GM23248 (cell line): ENCODE measurements at regions not wholly inside any gene's neighbourhood (a gene's known extent, or its start where the extent isn't known, plus 50 kb on each side); places are given as distances from the start of the nearest gene placed in this dataset.

Experiments
- DNase-seq: peaks from one replicate; pipeline ENCODE4 v3.0.0-alpha.2; 2015
- H2AFZ ChIP-seq: fragments of 200-600 bp; sonication (generic); 2 replicates; pipeline ENCODE4 v1.6.1; 2016; ENCODE audit warnings: antibody characterized with exemption
- H3F3A ChIP-seq: fragments of 200-600 bp; sonication (generic); 2 replicates; pipeline ENCODE4 v1.6.1; 2016; ENCODE audit warnings: mild to moderate bottlenecking, antibody characterized with exemption, mixed run types; ENCODE audit not compliant: insufficient read depth
- H3K27ac ChIP-seq: fragments of 200-600 bp; sonication (generic); 2 replicates; pipeline ENCODE4 v1.5.1; 2016; ENCODE audit warnings: mild to moderate bottlenecking
- H3K27me3 ChIP-seq: fragments of 200-600 bp; sonication (generic); replicated peaks from 2 replicates; pipeline ENCODE4 v1.6.1; 2016; ENCODE audit warnings: mild to moderate bottlenecking; ENCODE audit not compliant: insufficient read depth
- H3K36me3 ChIP-seq: fragments of 200-600 bp; sonication (generic); 2 replicates; pipeline ENCODE4 v1.6.1; 2016; ENCODE audit warnings: low read depth, mild to moderate bottlenecking
- H3K4me1 ChIP-seq: fragments of 200-600 bp; sonication (generic); 2 replicates; pipeline ENCODE4 v1.6.1; 2016; ENCODE audit warnings: mild to moderate bottlenecking; ENCODE audit not compliant: insufficient read depth
- H3K4me2 ChIP-seq: fragments of 200-600 bp; sonication (generic); one replicate; pipeline ENCODE4 v1.6.1; 2016; ENCODE audit warnings: mild to moderate bottlenecking; ENCODE audit not compliant: unreplicated experiment
- H3K4me3 ChIP-seq: fragments of 200-600 bp; sonication (generic); 2 replicates; pipeline ENCODE4 v1.5.1; 2016; ENCODE audit warnings: mild to moderate bottlenecking
- H3K79me2 ChIP-seq: fragments of 200-600 bp; sonication (generic); 2 replicates; pipeline ENCODE4 v1.6.1; 2016; ENCODE audit warnings: mild to moderate bottlenecking; ENCODE audit not compliant: insufficient read depth
- H3K9ac ChIP-seq: fragments of 200-600 bp; sonication (generic); 2 replicates; pipeline ENCODE4 v1.6.1; 2016; ENCODE audit warnings: mild to moderate bottlenecking
- H3K9me2 ChIP-seq: fragments of 200-600 bp; sonication (generic); 2 replicates; pipeline ENCODE4 v1.6.1; 2016; ENCODE audit warnings: mixed run types, mild to moderate bottlenecking, moderate library complexity; ENCODE audit not compliant: insufficient read depth
- H3K9me3 ChIP-seq: fragments of 200-600 bp; sonication (generic); one replicate; pipeline ENCODE4 v1.6.1; 2017; ENCODE audit warnings: low read depth
- H4K20me1 ChIP-seq: fragments of 200-600 bp; sonication (generic); 2 replicates; pipeline ENCODE4 v1.6.0; 2016; ENCODE audit not compliant: insufficient read depth
- EZH2 ChIP-seq: fragments of 200-600 bp; sonication (generic); IDR thresholded peaks from 2 replicates; pipeline ENCODE4 v1.6.1; 2018; ENCODE audit warnings: antibody characterized with exemption, mild to moderate bottlenecking; ENCODE audit not compliant: insufficient read depth, poor library complexity, severe bottlenecking
- EZH2phosphoT487 ChIP-seq: fragments of 200-600 bp; sonication (generic); IDR thresholded peaks from 2 replicates; pipeline ENCODE4 v1.6.1; 2018; ENCODE audit warnings: antibody characterized with exemption, moderate library complexity, mild to moderate bottlenecking, low read depth; ENCODE audit not compliant: insufficient read depth
- WGBS, 2 experiments: methylation state at CpG; one replicate each; pipeline ENCODE4 v1.1.6; 2015 to 2017; ENCODE audit warnings: low lambda C conversion rate in 2 of 2, low coverage in 1 of 2; ENCODE audit errors: missing lambda C conversion rate in 2 of 2; 5-methylcytosine and 5-hydroxymethylcytosine counted together
- in situ Hi-C: fragments of 300-500 bp; cut with MboI; formaldehyde crosslinking; loops from 2 replicates; pipeline ENCODE4 v1.15.0; 2020

DNA sequence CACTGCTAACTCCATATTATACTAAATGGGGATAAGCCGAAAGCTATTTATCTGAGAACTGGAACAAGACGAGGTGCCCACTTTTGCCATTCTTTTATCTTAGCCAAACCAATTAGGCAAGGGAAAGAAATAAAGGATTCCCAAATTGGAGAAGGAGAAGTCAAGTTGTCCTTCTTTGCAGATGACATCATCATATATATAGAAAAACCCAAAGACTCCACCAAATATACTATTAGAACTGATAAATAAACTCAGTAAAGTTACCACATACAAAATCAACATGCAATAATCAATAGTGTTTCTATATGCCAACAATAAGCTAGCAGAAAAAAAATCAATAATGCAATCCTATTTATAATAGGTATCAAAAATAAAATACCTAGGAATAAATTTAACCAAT is 570.3 kb upstream of the EPHA7 start:
- WGBS, 2 experiments, result 29 to 34% methylated on average over 2 of the region's 2 CpGs
- in situ Hi-C loops, result no loop called here
- no peak overlapping the region for H3K9ac ChIP-seq

DNA sequence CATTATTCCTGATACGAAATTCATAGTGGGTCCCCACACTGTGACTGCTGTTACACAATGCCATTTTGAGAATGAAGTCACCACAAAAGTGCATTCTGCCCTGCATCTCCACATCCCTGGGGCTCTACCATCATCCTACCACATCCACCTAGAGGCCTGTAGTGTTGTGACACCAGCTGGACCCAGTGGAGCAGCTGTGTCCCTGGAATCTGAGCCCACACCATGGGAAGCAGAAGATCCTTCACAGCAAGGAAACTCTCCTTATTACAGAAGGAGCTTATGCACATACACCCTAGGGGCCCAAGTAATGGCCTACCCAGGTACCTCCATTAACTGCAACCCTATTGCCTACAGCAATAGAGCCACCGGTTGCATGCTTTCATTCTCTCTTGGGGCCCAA is 566.6 kb upstream of the EPHA7 start:
- DNase-seq, result no peak
- 14 to 27% methylated on average over 2 of the region's 2 CpGs for WGBS, 2 experiments
- Histone ChIP-seq H3K4me2 (no peak overlapping the region), H3K9ac (no peak overlapping the region), H3K9me3 (no peaks in the 10 kb centered on the region), H3K79me2 (no peaks in the 10 kb centered on the region), H4K20me1 (no peaks in the 10 kb centered on the region), H2AFZ (no peak overlapping the region), H3K4me3 (no peak overlapping the region), H3F3A (no peaks in the 10 kb centered on the region), H3K36me3 (no peaks in the 10 kb centered on the region), H3K27me3 (no peaks in the 10 kb centered on the region), H3K4me1 (no peaks in the 10 kb centered on the region), H3K9me2 (no peaks in the 10 kb centered on the region), H3K27ac (no peak overlapping the region)
- in situ Hi-C loops, result no loop called here
- no peak for TF ChIP-seq EZH2
- TF ChIP-seq EZH2phosphoT487, result no peak

More for the DNA sequence above, 570.3 kb upstream of the EPHA7 start:
- no peaks in the 10 kb centered on the region for H3K4me1 ChIP-seq
- no peaks in the 10 kb centered on the region for H3K9me2 ChIP-seq
- DNase-seq, result no peak
- no peak overlapping the region for H2AFZ ChIP-seq
- H3K27me3 ChIP-seq, result no peaks in the 10 kb centered on the region
- H3F3A ChIP-seq, result no peaks in the 10 kb centered on the region
- no peaks in the 10 kb centered on the region for H3K36me3 ChIP-seq
- H3K9me3 ChIP-seq, result no peaks in the 10 kb centered on the region
- no peak overlapping the region for H3K4me2 ChIP-seq
- H3K79me2 ChIP-seq, result no peaks in the 10 kb centered on the region
- H3K4me3 ChIP-seq, result no peak overlapping the region
- no peak overlapping the region for H3K27ac ChIP-seq
- no peaks in the 10 kb centered on the region for H4K20me1 ChIP-seq
- TF ChIP-seq EZH2 (no peak), EZH2phosphoT487 (no peak)

DNA sequence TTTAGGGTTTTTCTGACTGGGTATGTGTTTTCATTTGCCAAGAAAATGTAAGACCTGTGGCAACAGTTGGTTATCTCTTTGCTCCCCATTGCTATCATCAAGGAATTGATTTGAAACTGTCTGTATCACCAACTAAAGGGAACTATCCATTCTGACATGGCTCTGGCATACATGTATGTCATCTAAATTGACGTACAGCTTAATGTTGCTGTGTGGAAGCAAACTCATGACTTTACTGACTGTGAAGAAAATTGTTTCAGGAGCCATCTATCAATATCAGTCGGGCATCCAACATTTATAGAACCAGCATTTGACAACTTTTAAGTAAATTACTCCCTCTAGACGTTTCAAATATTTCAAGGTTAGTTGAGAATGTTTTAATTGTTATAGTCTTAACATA is 555.8 kb upstream of the EPHA7 start:
- Histone ChIP-seq H3K27ac (no peak overlapping the region), H3K36me3 (no peaks in the 10 kb centered on the region), H4K20me1 (no peaks in the 10 kb centered on the region), H3K79me2 (no peaks in the 10 kb centered on the region), H3K4me2 (no peak overlapping the region), H3K4me1 (no peaks in the 10 kb centered on the region), H3K9me3 (no peaks in the 10 kb centered on the region), H3K27me3 (no peaks in the 10 kb centered on the region), H2AFZ (no peak overlapping the region), H3K4me3 (no peak overlapping the region), H3F3A (no peaks in the 10 kb centered on the region), H3K9ac (no peak overlapping the region), H3K9me2 (no peaks in the 10 kb centered on the region)
- 1 to 3% methylated on average over 3 of the region's 3 CpGs for WGBS, 2 experiments
- no peak for DNase-seq
- no peak for TF ChIP-seq EZH2
- TF ChIP-seq EZH2phosphoT487, result no peak
- in situ Hi-C loops, result no loop called here

DNA sequence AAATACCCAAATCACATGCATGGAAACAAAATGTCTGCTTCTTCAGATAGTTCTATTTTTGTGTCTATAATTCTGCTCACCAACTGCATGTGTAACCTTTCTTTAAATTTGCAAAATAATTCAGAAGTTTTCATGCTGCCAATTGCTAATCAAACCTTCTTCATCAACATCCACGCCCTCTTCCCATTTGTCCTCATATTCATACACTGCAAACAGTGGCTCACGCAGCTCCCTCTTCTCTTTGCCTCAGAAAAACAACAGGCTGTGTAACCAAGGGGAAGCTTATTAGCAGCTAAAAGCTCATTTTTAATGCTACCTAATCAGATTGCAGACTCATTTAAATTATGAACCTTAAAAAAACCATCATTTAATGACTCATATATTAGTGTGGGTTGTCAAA is 555.0 kb upstream of the EPHA7 start:
- no peaks in the 10 kb centered on the region for H3K27me3 ChIP-seq
- H3K36me3 ChIP-seq, result no peaks in the 10 kb centered on the region
- H3K9me2 ChIP-seq, result no peaks in the 10 kb centered on the region
- H2AFZ ChIP-seq, result no peak overlapping the region
- H3K4me1 ChIP-seq, result no peaks in the 10 kb centered on the region
- H3K4me2 ChIP-seq, result no peak overlapping the region
- H3K4me3 ChIP-seq, result no peak overlapping the region
- no peaks in the 10 kb centered on the region for H3F3A ChIP-seq
- no peak overlapping the region for H3K9ac ChIP-seq
- 14 to 16% methylated on average over 2 of the region's 2 CpGs for WGBS, 2 experiments
- H4K20me1 ChIP-seq, result no peaks in the 10 kb centered on the region
- TF ChIP-seq EZH2phosphoT487, result no peak
- TF ChIP-seq EZH2, result no peak
- DNase-seq, result no peak
- no peak overlapping the region for H3K27ac ChIP-seq
- no peaks in the 10 kb centered on the region for H3K79me2 ChIP-seq
- H3K9me3 ChIP-seq, result no peaks in the 10 kb centered on the region
- in situ Hi-C loops, result no loop called here

DNA sequence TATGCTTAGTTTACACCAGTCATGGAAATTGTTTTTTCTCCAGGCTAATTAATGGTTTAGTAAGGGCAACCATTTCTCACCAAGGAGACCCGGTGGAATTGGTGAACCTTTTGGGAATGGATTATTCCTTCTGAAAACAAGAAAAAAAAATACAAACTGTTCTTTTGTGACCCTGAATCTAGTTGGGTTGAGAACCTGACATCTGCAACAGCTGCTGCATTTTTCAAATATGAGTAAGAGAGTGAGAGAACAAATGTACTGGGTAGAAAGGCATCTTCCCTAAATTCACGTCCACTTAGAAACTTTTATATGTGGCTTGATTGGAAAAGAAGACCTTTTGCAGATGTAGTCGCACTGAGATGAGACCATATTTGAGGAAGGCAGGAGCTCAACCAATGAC is 553.4 kb upstream of the EPHA7 start:
- H3K27ac ChIP-seq, result no peak overlapping the region
- H3K9me2 ChIP-seq, result no peaks in the 10 kb centered on the region
- H3K27me3 ChIP-seq, result no peaks in the 10 kb centered on the region
- DNase-seq, result no peak
- H3K4me1 ChIP-seq, result no peaks in the 10 kb centered on the region
- no peaks in the 10 kb centered on the region for H4K20me1 ChIP-seq
- H3K79me2 ChIP-seq, result no peaks in the 10 kb centered on the region
- H2AFZ ChIP-seq, result no peak overlapping the region
- H3F3A ChIP-seq, result no peaks in the 10 kb centered on the region
- H3K36me3 ChIP-seq, result no peaks in the 10 kb centered on the region
- no peak overlapping the region for H3K4me2 ChIP-seq
- H3K9ac ChIP-seq, result no peak overlapping the region
- WGBS, 2 experiments, result 15 to 20% methylated on average over 3 of the region's 3 CpGs
- H3K4me3 ChIP-seq, result no peak overlapping the region
- no peaks in the 10 kb centered on the region for H3K9me3 ChIP-seq
- TF ChIP-seq EZH2 (no peak), EZH2phosphoT487 (no peak)
- in situ Hi-C loops, result no loop called here
